H1 (cell line): ENCODE measurements at regions not wholly inside any gene's neighbourhood (a gene's known extent, or its start where the extent isn't known, plus 50 kb on each side); places are given as distances from the start of the nearest gene placed in this dataset.

Experiments
- CTCF ChIA-PET: fragments of 300-600 bp; sonication (Branson Sonifier 250); formaldehyde crosslinking; loops from one replicate; lab custom pipeline; 2021; ENCODE audit not compliant: partially characterized antibody; lab: Charles Lee
- POLR2A ChIA-PET: fragments of 300-600 bp; sonication (Branson Sonifier 250); formaldehyde crosslinking; loops from one replicate; lab custom pipeline; 2021; ENCODE audit warnings: inconsistent platforms; ENCODE audit not compliant: partially characterized antibody; lab: Charles Lee
- DNase-seq, 2 experiments: peaks; one replicate each; pipeline versions ENCODE4 v3.0.0 to v3.0.0-alpha.2; 2010 to 2022; ENCODE audit warnings: low spot score in 2 of 2, low read depth in 1 of 2, mixed read lengths in 1 of 2
- FAIRE-seq: peaks from 2 replicates; lab custom pipeline; 2011; peaks lifted over from hg19 to GRCh38; lab: Jason Lieb, UNC
- H2AFZ ChIP-seq: 2 replicates; pipeline ENCODE4 v1.8.1; 2012; ENCODE audit warnings: low read length, inconsistent platforms
- H2AK5ac ChIP-seq: 2 replicates; pipeline ENCODE4 v1.6.1; 2013; ENCODE audit warnings: low read depth, low read length
- H2BK120ac ChIP-seq: replicated peaks from 2 replicates; pipeline ENCODE3; 2013; ENCODE audit warnings: low read depth, low read length, inconsistent platforms
- H2BK12ac ChIP-seq: 2 replicates; pipeline ENCODE4 v1.6.1; 2013; ENCODE audit warnings: low read depth, low read length
- H2BK15ac ChIP-seq: 2 replicates; pipeline ENCODE4 v1.6.1; 2013; ENCODE audit warnings: low read length
- H2BK20ac ChIP-seq: 2 replicates; pipeline ENCODE4 v1.6.1; 2013; ENCODE audit warnings: low read length
- H2BK5ac ChIP-seq: 2 replicates; pipeline ENCODE4 v1.6.1; 2013; ENCODE audit warnings: low read depth, low read length
- H3K14ac ChIP-seq: 2 replicates; pipeline ENCODE4 v1.6.1; 2013; ENCODE audit warnings: inconsistent platforms; ENCODE audit not compliant: insufficient read length
- H3K18ac ChIP-seq: 2 replicates; pipeline ENCODE4 v1.6.1; 2013; ENCODE audit warnings: low read length; ENCODE audit errors: extremely low read depth
- H3K23ac ChIP-seq: 2 replicates; pipeline ENCODE4 v1.6.1; 2013; ENCODE audit warnings: inconsistent platforms; ENCODE audit not compliant: insufficient read length
- H3K23me2 ChIP-seq: 2 replicates; pipeline ENCODE4 v1.6.1; 2013; ENCODE audit warnings: low read depth, low read length
- H3K27ac ChIP-seq: 2 replicates; pipeline ENCODE4 v1.6.1; 2011; ENCODE audit warnings: low read depth, low read length, inconsistent platforms
- H3K27me3 ChIP-seq, 4 experiments: replicated peaks in 1 of 4; 1 replicate in 1 of 4; 2 replicates in 3 of 4; pipeline versions ENCODE4 v1.6.1 to v1.8.1; 2011 to 2013; ENCODE audit warnings: low read length in 3 of 4, mild to moderate bottlenecking in 3 of 4, inconsistent platforms in 2 of 4, mixed read lengths in 2 of 4, moderate library complexity in 1 of 4; ENCODE audit not compliant: control insufficient read depth in 3 of 4, insufficient read depth in 3 of 4; ENCODE audit errors: extremely low read depth in 1 of 4
- H3K36me3 ChIP-seq, 4 experiments: 2 replicates each; pipeline versions ENCODE4 v1.6.1 to v1.8.1; 2011 to 2013; ENCODE audit warnings: mild to moderate bottlenecking in 4 of 4, low read length in 3 of 4, moderate library complexity in 2 of 4, control low read depth in 1 of 4, inconsistent platforms in 1 of 4; ENCODE audit not compliant: insufficient read depth in 4 of 4, control insufficient read depth in 2 of 4
- H3K4ac ChIP-seq: replicated peaks from 2 replicates; pipeline ENCODE3; 2013; ENCODE audit warnings: low read length, low read depth, mixed read lengths, inconsistent platforms; ENCODE audit not compliant: insufficient read length
- H3K4me1 ChIP-seq, 4 experiments: replicated peaks in 1 of 4; 1 replicate in 1 of 4; 2 replicates in 3 of 4; pipeline versions ENCODE4 v1.6.1 to v1.8.1; 2011 to 2013; ENCODE audit warnings: low read length in 3 of 4, inconsistent platforms in 2 of 4, mixed read lengths in 1 of 4; ENCODE audit not compliant: insufficient read depth in 4 of 4, control insufficient read depth in 3 of 4
- H3K4me2 ChIP-seq, 2 experiments: 2 replicates each; pipeline versions ENCODE4 v1.6.1 to v1.8.1; 2011 to 2013; ENCODE audit warnings: low read depth in 2 of 2, low read length in 2 of 2, control low read depth in 1 of 2, inconsistent platforms in 1 of 2, mild to moderate bottlenecking in 1 of 2; ENCODE audit not compliant: insufficient read depth in 1 of 2
- H3K4me3 ChIP-seq, 4 experiments: fragments of 200-600, 300-600 bp in 1 of 4; sonication (generic), shearing (Covaris generic), sonication (Bioruptor Twin) in 1 of 4; 2 replicates each; pipeline versions ENCODE4 v1.5.1 to v1.8.1; 2011 to 2016; ENCODE audit warnings: low read length in 4 of 4, low read depth in 3 of 4, control low read depth in 2 of 4, inconsistent platforms in 2 of 4, mild to moderate bottlenecking in 2 of 4, mixed read lengths in 1 of 4, moderate library complexity in 1 of 4; ENCODE audit not compliant: insufficient read depth in 2 of 4; ENCODE audit errors: extremely low read depth in 1 of 4
- H3K56ac ChIP-seq: replicated peaks from 2 replicates; pipeline ENCODE3; 2013; ENCODE audit warnings: low read depth, mild to moderate bottlenecking, mixed read lengths, low read length, inconsistent platforms; ENCODE audit not compliant: insufficient read length
- H3K79me1 ChIP-seq: 2 replicates; pipeline ENCODE4 v1.6.1; 2013; ENCODE audit warnings: low read depth, low read length, control low read depth
- H3K79me2 ChIP-seq, 2 experiments: 2 replicates each; pipeline versions ENCODE4 v1.6.1 to v1.8.1; 2012 to 2013; ENCODE audit warnings: low read length in 2 of 2, mild to moderate bottlenecking in 2 of 2, inconsistent platforms in 1 of 2; ENCODE audit not compliant: insufficient read depth in 2 of 2, control insufficient read depth in 1 of 2
- H3K9ac ChIP-seq, 4 experiments: replicated peaks in 1 of 4; 1 replicate in 1 of 4; 2 replicates in 3 of 4; pipeline versions ENCODE4 v1.6.1 to v1.8.1; 2011 to 2013; ENCODE audit warnings: low read depth in 3 of 4, low read length in 3 of 4, control low read depth in 2 of 4, mild to moderate bottlenecking in 2 of 4, moderate library complexity in 2 of 4, inconsistent platforms in 1 of 4; ENCODE audit errors: extremely low read depth in 1 of 4
- H3K9me3 ChIP-seq, 2 experiments: 2 replicates each; pipeline versions ENCODE4 v1.6.1 to v1.8.1; 2012 to 2013; ENCODE audit warnings: mild to moderate bottlenecking in 2 of 2, moderate library complexity in 2 of 2, control low read depth in 1 of 2, inconsistent platforms in 1 of 2, low read depth in 1 of 2, low read length in 1 of 2, mixed read lengths in 1 of 2; ENCODE audit not compliant: insufficient read depth in 2 of 2
- H4K20me1 ChIP-seq, 2 experiments: replicated peaks in 1 of 2; 2 replicates each; pipeline versions ENCODE3 to v1.8.1; 2011 to 2013; ENCODE audit warnings: inconsistent platforms in 2 of 2, low read length in 2 of 2, mild to moderate bottlenecking in 1 of 2; ENCODE audit not compliant: insufficient read depth in 2 of 2, control insufficient read depth in 1 of 2
- H4K5ac ChIP-seq: 2 replicates; pipeline ENCODE4 v1.6.1; 2013; ENCODE audit warnings: low read length, low read depth, mixed read lengths, inconsistent platforms; ENCODE audit not compliant: insufficient read length
- H4K8ac ChIP-seq: 2 replicates; pipeline ENCODE4 v1.8.0; 2013; ENCODE audit warnings: mild to moderate bottlenecking, moderate library complexity, low read length, inconsistent platforms; ENCODE audit not compliant: insufficient read depth; ENCODE audit errors: extremely low read depth
- H4K91ac ChIP-seq: replicated peaks from 2 replicates; pipeline ENCODE3; 2013; ENCODE audit warnings: low read length, mixed read lengths, inconsistent platforms; ENCODE audit not compliant: insufficient read length
- CHD1 ChIP-seq: IDR thresholded peaks from 2 replicates; pipeline ENCODE4 v1.6.1; 2012; ENCODE audit warnings: low read depth, low read length, improper control_type of control experiment
- KDM1A ChIP-seq: fragments of 200-600, 300-600 bp; sonication (generic); IDR thresholded peaks from 2 replicates; pipeline ENCODE4 v1.7.1; 2016; ENCODE audit warnings: mild to moderate bottlenecking, low read length, borderline replicate concordance
- NRF1 ChIP-seq: IDR thresholded peaks from 2 replicates; pipeline ENCODE4 v1.6.1; 2011; ENCODE audit warnings: mild to moderate bottlenecking, low read depth, low read length, improper control_type of control experiment
- SIX5 ChIP-seq: IDR thresholded peaks from 2 replicates; pipeline ENCODE4 v1.6.1; 2011; ENCODE audit warnings: mild to moderate bottlenecking, low read depth, low read length
- SP4 ChIP-seq: IDR thresholded peaks from 2 replicates; pipeline ENCODE4 v1.6.1; 2012; ENCODE audit warnings: low read length, inconsistent platforms
- whole genome bisulfite sequencing, 2 experiments: shearing (Covaris generic) in 1 of 2; methylation state at CpG; one replicate each; pipeline versions ENCODE4 v1.1.6 to v1.1.7; 2013 to 2015; ENCODE audit warnings: low lambda C conversion rate in 2 of 2, mixed read lengths in 2 of 2, inconsistent platforms in 1 of 2, low coverage in 1 of 2, missing lambda C conversion rate in 1 of 2; ENCODE audit not compliant: insufficient replicate concordance in 2 of 2, insufficient coverage in 1 of 2, insufficient read length in 1 of 2; ENCODE audit errors: extremely low coverage in 1 of 2, missing lambda C conversion rate in 1 of 2; 5-methylcytosine and 5-hydroxymethylcytosine counted together

- H2BK12ac ChIP-seq, result no peak overlapping the region
- no peak overlapping the region for H2BK20ac ChIP-seq
- no peak overlapping the region for H4K5ac ChIP-seq
- POLR2A ChIA-PET, result no interaction called here
- 43% methylated on average over 8 of the region's 8 CpGs; no CpG with 5 or more reads in 1 of the 2 experiments for WGBS, 2 experiments
- no peaks in the 10 kb centered on the region for H3K9me3 ChIP-seq
- no peak overlapping the region for H3K4me3 ChIP-seq
- H4K8ac ChIP-seq, result no peak overlapping the region
- no peaks in the 10 kb centered on the region for H3K4me1 ChIP-seq
- H2BK120ac ChIP-seq, result no peak overlapping the region
- no peaks in the 10 kb centered on the region for H3K79me1 ChIP-seq
- no peak overlapping the region for H3K23ac ChIP-seq
- H2BK15ac ChIP-seq, result no peak overlapping the region
- no peak overlapping the region for H3K4ac ChIP-seq
- no peak overlapping the region for H3K9ac ChIP-seq
- H3K18ac ChIP-seq, result no peak overlapping the region
- H2BK5ac ChIP-seq, result no peak overlapping the region
- no peak overlapping the region for H2AK5ac ChIP-seq
- no peaks in the 10 kb centered on the region for H4K20me1 ChIP-seq
- CTCF ChIA-PET, result interaction anchor here (0.7 kb wide), 3 partner anchors 155 to 525 kb away, joined by 3 read pairs; no protein-coding TSS in a partner anchor
- no peaks in the 10 kb centered on the region for H3K36me3 ChIP-seq
- H3K79me2 ChIP-seq, result no peaks in the 10 kb centered on the region
- H3K23me2 ChIP-seq, result no peaks in the 10 kb centered on the region
- H3K4me2 ChIP-seq, result no peak overlapping the region
- peak overlapping the region; percentile 61; the same call in 1 of the 2 replicates for H2AFZ ChIP-seq
- H3K56ac ChIP-seq, result no peak overlapping the region
- DNase-seq, result no peak
- no peaks in the 10 kb centered on the region for H3K27me3 ChIP-seq
- H3K14ac ChIP-seq, result no peak overlapping the region
- no peak overlapping the region for H4K91ac ChIP-seq
- TF ChIP-seq CHD1 (no peak), SP4 (no peak), KDM1A (no peak), NRF1 (no peak), SIX5 (no peak)
- TF ChIP-seq, all 59 proteins: peak for 0
- H3K27ac ChIP-seq, result no peak overlapping the region
- FAIRE-seq, result no peak
Measured at GRCh38 chr2:146041274-146041910, 1521.5 kb upstream of the ZEB2 start.
